HG03520 (cell line): ENCODE measurements at regions not wholly inside any gene's neighbourhood (a gene's known extent, or its start where the extent isn't known, plus 50 kb on each side); places are given as distances from the start of the nearest gene placed in this dataset.
A peak's percentile ranks its signal among the peaks of the same experiment; 100 is the strongest.
"Not testable (repeated sequence)": the region's sequence is repeated elsewhere in the genome, so short reads cannot be mapped to it uniquely, and the experiment has no call there.

Experiments used
- ATAC-seq: cut with Tn5 transposase; IDR thresholded peaks from one replicate; pipeline ENCODE4 v1.9.1; 2021; ENCODE audit warnings: mild to moderate bottlenecking, moderate library complexity; ENCODE audit not compliant: unreplicated experiment

- no peak for ATAC-seq
These were observed 117.0 kb upstream of the SYT6 start for GRCh38 chr1:114270718-114271117.

- ATAC-seq = no peak
These were observed 116.6 kb upstream of the SYT6 start for GRCh38 chr1:114270282-114270681.

- no peak for ATAC-seq
These were observed 115.9 kb upstream of the SYT6 start for GRCh38 chr1:114269539-114269938.

GRCh38 chr1:114263343-114263742 is 109.7 kb upstream of the SYT6 start:
- peak; percentile 89 for ATAC-seq

- no peak for ATAC-seq
These were observed 108.7 kb upstream of the SYT6 start for GRCh38 chr1:114262337-114262736.

GRCh38 chr1:114260805-114261484 is 107.3 kb upstream of the SYT6 start:
- ATAC-seq = no peak

GRCh38 chr1:114259511-114260160 is 106.0 kb upstream of the SYT6 start:
- no peak for ATAC-seq

GRCh38 chr1:114258633-114259032 is 105.0 kb upstream of the SYT6 start:
- ATAC-seq = no peak

GRCh38 chr1:114258074-114258473 is 104.4 kb upstream of the SYT6 start:
- no peak for ATAC-seq

GRCh38 chr1:114257554-114257953 is 103.9 kb upstream of the SYT6 start:
- no peak for ATAC-seq

- no peak for ATAC-seq
These were observed 100.2 kb upstream of the SYT6 start for GRCh38 chr1:114253900-114254299.

GRCh38 chr1:114251573-114251939 is 97.9 kb upstream of the SYT6 start:
- no peak for ATAC-seq

- ATAC-seq = no peak
These were observed 97.3 kb upstream of the SYT6 start for GRCh38 chr1:114250683-114251572.

- ATAC-seq = no peak
These were observed 96.0 kb upstream of the SYT6 start for GRCh38 chr1:114249691-114250090.

GRCh38 chr1:114248162-114248561 is 94.5 kb upstream of the SYT6 start:
- ATAC-seq = no peak

- not testable (repeated sequence) for ATAC-seq
These were observed 89.0 kb upstream of the SYT6 start for GRCh38 chr1:114242531-114243210.

- no peak for ATAC-seq
These were observed 84.4 kb upstream of the SYT6 start for GRCh38 chr1:114238053-114238452.

- ATAC-seq = no peak
These were observed 82.8 kb upstream of the SYT6 start for GRCh38 chr1:114236517-114236916.

- no peak for ATAC-seq
These were observed 82.3 kb upstream of the SYT6 start for GRCh38 chr1:114235960-114236359.

GRCh38 chr1:114235281-114235680 is 81.6 kb upstream of the SYT6 start:
- ATAC-seq = no peak

- ATAC-seq = no peak
These were observed 80.9 kb upstream of the SYT6 start for GRCh38 chr1:114234408-114235124.
